ENCODE measurements at regions not wholly inside any gene's neighbourhood (a gene's known extent, or its start where the extent isn't known, plus 50 kb on each side); places are given as distances from the start of the nearest gene placed in this dataset.
A peak's percentile ranks its signal among the peaks of the same experiment; 100 is the strongest.

DNA sequence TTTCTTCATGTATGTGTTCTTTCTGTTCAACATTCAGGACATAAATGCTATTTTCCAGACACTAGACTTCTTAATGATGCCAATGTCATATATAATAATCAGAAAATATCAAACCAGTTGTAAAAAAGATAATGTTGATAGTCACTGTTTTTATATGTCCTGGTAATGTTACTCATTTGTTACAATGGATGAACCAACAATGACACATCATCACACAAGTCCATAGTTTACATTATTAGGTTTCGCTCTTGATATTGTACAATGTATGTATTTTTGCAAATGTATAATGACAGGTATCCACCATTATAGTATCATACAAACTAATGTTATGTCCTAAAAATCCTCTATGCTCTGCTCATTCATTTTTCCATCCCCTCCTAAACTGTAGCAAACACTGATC lies 243.8 kb upstream of the CDIN1 start:
- TF ChIP-seq CTCF (IDR thresholded peaks at IDR 0.05): no peak
- Histone ChIP-seq H3K9me3 (no peaks in the 10 kb centered on the region), H3K4me3 (no peak overlapping the region), H3K4me1 (no peaks in the 10 kb centered on the region), H3K27ac (no peak overlapping the region), H3K36me3 (no peaks in the 10 kb centered on the region), H3K27me3 (no peaks in the 10 kb centered on the region)
- no peak for DNase-seq (ENCODE audit: low spot score)

DNA sequence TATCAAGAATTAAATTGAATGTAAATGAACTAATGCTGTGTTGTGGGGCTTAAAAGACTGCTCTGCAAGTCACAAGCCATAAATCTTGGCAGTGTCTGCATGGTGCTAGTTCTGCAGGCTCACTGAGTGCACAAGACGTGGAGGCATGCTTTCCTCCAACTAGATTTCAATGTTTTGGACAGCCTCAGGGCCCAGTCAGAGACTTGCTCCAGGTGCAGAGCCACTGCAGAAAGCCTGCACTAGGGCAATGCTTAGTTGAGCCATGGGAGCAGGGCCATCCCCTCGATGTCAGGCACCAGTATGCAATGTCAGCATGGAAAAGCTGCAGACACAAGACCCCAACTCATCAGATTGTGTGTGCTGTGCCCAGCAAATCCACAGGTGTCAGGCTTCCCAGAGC lies 234.5 kb upstream of the CDIN1 start:
- DNase-seq (ENCODE audit: low spot score): no peak
- no peaks in the 10 kb centered on the region for H3K27me3 ChIP-seq
- no peaks in the 10 kb centered on the region for H3K4me1 ChIP-seq
- H3K4me3 ChIP-seq: no peak overlapping the region
- H3K9me3 ChIP-seq: no peaks in the 10 kb centered on the region
- no peak for TF ChIP-seq CTCF (IDR thresholded peaks at IDR 0.05)
- no peak overlapping the region for H3K27ac ChIP-seq
- no peaks in the 10 kb centered on the region for H3K36me3 ChIP-seq

GRCh38 chr15:36347272-36347858 lies 232.1 kb upstream of the CDIN1 start:
- Histone ChIP-seq H3K27ac (no peak overlapping the region), H3K27me3 (no peaks in the 10 kb centered on the region), H3K9me3 (no peaks in the 10 kb centered on the region), H3K36me3 (no peaks in the 10 kb centered on the region), H3K4me1 (no peaks in the 10 kb centered on the region), H3K4me3 (no peak overlapping the region)
- TF ChIP-seq CTCF (IDR thresholded peaks at IDR 0.05): no peak
- no peak for DNase-seq (ENCODE audit: low spot score)

GRCh38 chr15:36356466-36356865 lies 223.0 kb upstream of the CDIN1 start:
- no peak for TF ChIP-seq CTCF (IDR thresholded peaks at IDR 0.05)
- no peak for DNase-seq (ENCODE audit: low spot score)
- H3K27me3 ChIP-seq: no peaks in the 10 kb centered on the region
- no peak overlapping the region for H3K4me3 ChIP-seq
- H3K27ac ChIP-seq: peak overlapping the region in 1 of 2 donors; percentile 68
- H3K4me1 ChIP-seq: peaks cover 0 to 20% of the 10 kb centered on the region in 2 donors
- no peaks in the 10 kb centered on the region for H3K9me3 ChIP-seq
- H3K36me3 ChIP-seq: no peaks in the 10 kb centered on the region

- H3K9me3 ChIP-seq: no peaks in the 10 kb centered on the region
- peak overlapping the region in 1 of 2 donors; percentile 68 for H3K27ac ChIP-seq
- no peak overlapping the region for H3K4me3 ChIP-seq
- H3K4me1 ChIP-seq: peaks cover 0 to 20% of the 10 kb centered on the region in 2 donors
- no peak for TF ChIP-seq CTCF (IDR thresholded peaks at IDR 0.05)
- H3K36me3 ChIP-seq: no peaks in the 10 kb centered on the region
- DNase-seq (ENCODE audit: low spot score): no peak
- H3K27me3 ChIP-seq: no peaks in the 10 kb centered on the region
Measured at GRCh38 chr15:36356978-36357601, 222.3 kb upstream of the CDIN1 start.

DNA sequence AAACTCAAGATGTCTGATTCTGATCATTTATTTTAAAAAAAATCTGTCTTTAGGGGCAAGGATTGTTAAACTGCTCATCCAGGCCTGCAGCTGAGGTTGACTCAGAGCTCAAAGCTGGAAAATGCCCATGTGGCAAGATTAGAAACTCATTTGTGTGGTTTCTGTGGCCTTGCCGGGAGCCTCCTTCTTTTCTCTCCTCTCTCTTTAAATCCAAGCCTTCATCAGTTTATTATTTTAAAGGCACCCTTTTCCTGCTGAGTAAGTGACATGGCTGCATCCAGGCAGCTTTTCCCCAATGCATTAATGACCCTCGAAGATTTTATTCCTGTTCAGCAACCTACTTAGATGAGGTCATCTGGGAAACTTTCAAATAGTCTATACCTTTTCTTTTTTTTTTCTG lies 221.3 kb upstream of the CDIN1 start:
- H3K4me1 ChIP-seq: peaks cover 0 to 20% of the 10 kb centered on the region in 2 donors
- no peak overlapping the region for H3K4me3 ChIP-seq
- peak overlapping the region in 1 of 2 donors; percentile 68 for H3K27ac ChIP-seq
- H3K9me3 ChIP-seq: no peaks in the 10 kb centered on the region
- no peaks in the 10 kb centered on the region for H3K27me3 ChIP-seq
- H3K36me3 ChIP-seq: no peaks in the 10 kb centered on the region
- TF ChIP-seq CTCF (IDR thresholded peaks at IDR 0.05): no peak
- no peak for DNase-seq (ENCODE audit: low spot score)

Data from right atrium auricular region (tissue), 2 donors.